ENCODE measurements at regions not wholly inside any gene's neighbourhood (a gene's known extent, or its start where the extent isn't known, plus 50 kb on each side); places are given as distances from the start of the nearest gene placed in this dataset.

DNA sequence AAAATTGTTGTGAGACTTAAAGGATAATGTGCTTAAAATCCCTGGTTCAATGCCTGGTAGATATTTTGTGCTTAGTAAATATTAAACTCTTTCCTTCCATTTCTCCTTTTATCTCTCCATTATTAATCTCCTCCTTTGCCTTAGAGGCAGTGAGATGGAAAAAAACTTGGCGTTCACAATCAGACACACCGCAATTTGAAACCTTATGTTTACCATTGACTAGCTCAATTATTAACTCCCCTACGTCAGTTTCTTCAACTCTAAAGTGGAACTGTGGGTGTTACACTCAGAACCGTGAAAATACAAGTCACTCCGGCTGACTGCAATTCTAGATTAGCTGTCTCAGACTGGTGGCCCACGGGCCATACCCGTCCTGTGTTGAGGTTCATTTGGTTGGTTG is 327.2 kb downstream of the DEPDC1B start:
- Histone ChIP-seq H3K36me3 (ENCODE audit: insufficient read depth, low read length) (no peaks in the 10 kb centered on the region), H3F3A (ENCODE audit: low read depth) (no peaks in the 10 kb centered on the region), H3K4me1 (ENCODE audit: insufficient read depth, low read length, poor library complexity, severe bottlenecking) (no peaks in the 10 kb centered on the region), H3K4me2 (ENCODE audit: low read depth, low read length, poor library complexity, severe bottlenecking) (no peak overlapping the region), H2AFZ (ENCODE audit: low read length) (no peak overlapping the region), H3K79me2 (ENCODE audit: insufficient read depth, low read length) (no peaks in the 10 kb centered on the region), H3K9me2 (replicated peaks; ENCODE audit: low read depth, low read length) (no peaks in the 10 kb centered on the region), H4K20me1 (ENCODE audit: insufficient read depth, low read length, poor library complexity, severe bottlenecking) (no peaks in the 10 kb centered on the region), H3K9me3 (ENCODE audit: insufficient read depth, low read depth, low read length) (no peaks in the 10 kb centered on the region), H3K27me3 (ENCODE audit: insufficient read depth, low read length, poor library complexity, severe bottlenecking) (no peaks in the 10 kb centered on the region), H3K9ac (ENCODE audit: low read depth, low read length, poor library complexity, severe bottlenecking) (no peak overlapping the region), H3K4me3 (ENCODE audit: low read length, poor library complexity, severe bottlenecking) (no peak overlapping the region)
- TF ChIP-seq, protein P1, sequence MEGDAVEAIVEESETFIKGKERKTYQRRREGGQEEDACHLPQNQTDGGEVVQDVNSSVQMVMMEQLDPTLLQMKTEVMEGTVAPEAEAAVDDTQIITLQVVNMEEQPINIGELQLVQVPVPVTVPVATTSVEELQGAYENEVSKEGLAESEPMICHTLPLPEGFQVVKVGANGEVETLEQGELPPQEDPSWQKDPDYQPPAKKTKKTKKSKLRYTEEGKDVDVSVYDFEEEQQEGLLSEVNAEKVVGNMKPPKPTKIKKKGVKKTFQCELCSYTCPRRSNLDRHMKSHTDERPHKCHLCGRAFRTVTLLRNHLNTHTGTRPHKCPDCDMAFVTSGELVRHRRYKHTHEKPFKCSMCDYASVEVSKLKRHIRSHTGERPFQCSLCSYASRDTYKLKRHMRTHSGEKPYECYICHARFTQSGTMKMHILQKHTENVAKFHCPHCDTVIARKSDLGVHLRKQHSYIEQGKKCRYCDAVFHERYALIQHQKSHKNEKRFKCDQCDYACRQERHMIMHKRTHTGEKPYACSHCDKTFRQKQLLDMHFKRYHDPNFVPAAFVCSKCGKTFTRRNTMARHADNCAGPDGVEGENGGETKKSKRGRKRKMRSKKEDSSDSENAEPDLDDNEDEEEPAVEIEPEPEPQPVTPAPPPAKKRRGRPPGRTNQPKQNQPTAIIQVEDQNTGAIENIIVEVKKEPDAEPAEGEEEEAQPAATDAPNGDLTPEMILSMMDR (conservative IDR thresholded peaks at IDR 0.05; ENCODE audit: low read length) = no peak

DNA sequence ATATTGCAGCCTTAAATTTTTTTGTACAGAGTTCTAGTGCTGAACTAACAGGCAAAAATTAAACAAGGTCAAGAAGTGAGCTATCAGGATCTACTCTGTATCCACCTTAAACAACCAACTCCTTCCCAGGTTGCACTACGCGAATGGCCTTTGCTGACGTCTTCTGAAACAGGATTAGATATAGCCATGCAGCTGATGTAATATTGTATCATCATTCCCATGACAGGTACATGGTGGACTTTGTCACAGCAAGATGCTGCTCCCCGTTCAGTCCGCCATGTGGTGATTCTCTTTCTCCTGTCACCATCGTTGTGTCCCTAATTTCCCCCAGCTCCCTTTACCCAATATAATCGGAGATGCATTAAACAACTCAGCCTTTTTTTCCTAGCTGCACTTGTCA is 328.9 kb downstream of the DEPDC1B start:
- Histone ChIP-seq H3K79me2 (ENCODE audit: insufficient read depth, low read length) (no peaks in the 10 kb centered on the region), H3F3A (ENCODE audit: low read depth) (no peaks in the 10 kb centered on the region), H3K27me3 (ENCODE audit: insufficient read depth, low read length, poor library complexity, severe bottlenecking) (no peaks in the 10 kb centered on the region), H3K4me2 (ENCODE audit: low read depth, low read length, poor library complexity, severe bottlenecking) (no peak overlapping the region), H2AFZ (ENCODE audit: low read length) (no peak overlapping the region), H4K20me1 (ENCODE audit: insufficient read depth, low read length, poor library complexity, severe bottlenecking) (no peaks in the 10 kb centered on the region), H3K9ac (ENCODE audit: low read depth, low read length, poor library complexity, severe bottlenecking) (no peak overlapping the region), H3K9me3 (ENCODE audit: insufficient read depth, low read depth, low read length) (no peaks in the 10 kb centered on the region), H3K4me1 (ENCODE audit: insufficient read depth, low read length, poor library complexity, severe bottlenecking) (no peaks in the 10 kb centered on the region), H3K36me3 (ENCODE audit: insufficient read depth, low read length) (no peaks in the 10 kb centered on the region), H3K4me3 (ENCODE audit: low read length, poor library complexity, severe bottlenecking) (no peak overlapping the region), H3K9me2 (replicated peaks; ENCODE audit: low read depth, low read length) (no peaks in the 10 kb centered on the region)
- no peak for TF ChIP-seq EZH2phosphoT487 (IDR thresholded peaks at IDR 0.05; ENCODE audit: borderline replicate concordance)
- TF ChIP-seq, protein P1 (conservative IDR thresholded peaks at IDR 0.05; ENCODE audit: low read length) = no peak

DNA sequence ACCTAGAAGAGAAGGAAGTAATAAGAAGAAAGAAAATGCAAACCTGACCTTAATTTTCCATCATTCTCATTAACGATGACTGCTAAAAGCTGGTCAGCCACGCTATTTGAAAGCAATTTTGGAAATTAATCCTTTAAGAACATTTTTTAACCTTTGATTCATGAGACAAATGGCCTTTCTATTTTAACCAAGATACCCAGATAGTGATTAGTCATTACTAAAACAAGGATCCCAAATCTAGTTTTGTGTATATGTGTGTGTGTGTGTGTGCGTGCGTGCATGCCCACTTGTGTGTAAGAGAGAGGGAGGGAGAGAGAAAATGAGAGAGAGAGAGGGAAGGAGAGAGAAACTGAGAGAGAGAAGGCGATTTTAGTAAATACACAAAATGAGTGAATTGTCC is 329.5 kb downstream of the DEPDC1B start:
- Histone ChIP-seq H3K4me1 (ENCODE audit: insufficient read depth, low read length, poor library complexity, severe bottlenecking) (no peaks in the 10 kb centered on the region), H3K9ac (ENCODE audit: low read depth, low read length, poor library complexity, severe bottlenecking) (no peak overlapping the region), H3K27me3 (ENCODE audit: insufficient read depth, low read length, poor library complexity, severe bottlenecking) (no peaks in the 10 kb centered on the region), H3K9me3 (ENCODE audit: insufficient read depth, low read depth, low read length) (no peaks in the 10 kb centered on the region), H4K20me1 (ENCODE audit: insufficient read depth, low read length, poor library complexity, severe bottlenecking) (no peaks in the 10 kb centered on the region), H3K79me2 (ENCODE audit: insufficient read depth, low read length) (no peaks in the 10 kb centered on the region), H3F3A (ENCODE audit: low read depth) (no peaks in the 10 kb centered on the region), H3K9me2 (replicated peaks; ENCODE audit: low read depth, low read length) (no peaks in the 10 kb centered on the region), H3K4me3 (ENCODE audit: low read length, poor library complexity, severe bottlenecking) (no peak overlapping the region), H3K36me3 (ENCODE audit: insufficient read depth, low read length) (no peaks in the 10 kb centered on the region), H3K4me2 (ENCODE audit: low read depth, low read length, poor library complexity, severe bottlenecking) (no peak overlapping the region), H2AFZ (ENCODE audit: low read length) (no peak overlapping the region)
- TF ChIP-seq, protein P1 (conservative IDR thresholded peaks at IDR 0.05; ENCODE audit: low read length) = no peak
- no peak for TF ChIP-seq EZH2phosphoT487 (IDR thresholded peaks at IDR 0.05; ENCODE audit: borderline replicate concordance)

Data from Loucy (cell line).